ENCODE measurements at regions not wholly inside any gene's neighbourhood (a gene's known extent, or its start where the extent isn't known, plus 50 kb on each side); places are given as distances from the start of the nearest gene placed in this dataset.

- TF ChIP-seq, protein P1, sequence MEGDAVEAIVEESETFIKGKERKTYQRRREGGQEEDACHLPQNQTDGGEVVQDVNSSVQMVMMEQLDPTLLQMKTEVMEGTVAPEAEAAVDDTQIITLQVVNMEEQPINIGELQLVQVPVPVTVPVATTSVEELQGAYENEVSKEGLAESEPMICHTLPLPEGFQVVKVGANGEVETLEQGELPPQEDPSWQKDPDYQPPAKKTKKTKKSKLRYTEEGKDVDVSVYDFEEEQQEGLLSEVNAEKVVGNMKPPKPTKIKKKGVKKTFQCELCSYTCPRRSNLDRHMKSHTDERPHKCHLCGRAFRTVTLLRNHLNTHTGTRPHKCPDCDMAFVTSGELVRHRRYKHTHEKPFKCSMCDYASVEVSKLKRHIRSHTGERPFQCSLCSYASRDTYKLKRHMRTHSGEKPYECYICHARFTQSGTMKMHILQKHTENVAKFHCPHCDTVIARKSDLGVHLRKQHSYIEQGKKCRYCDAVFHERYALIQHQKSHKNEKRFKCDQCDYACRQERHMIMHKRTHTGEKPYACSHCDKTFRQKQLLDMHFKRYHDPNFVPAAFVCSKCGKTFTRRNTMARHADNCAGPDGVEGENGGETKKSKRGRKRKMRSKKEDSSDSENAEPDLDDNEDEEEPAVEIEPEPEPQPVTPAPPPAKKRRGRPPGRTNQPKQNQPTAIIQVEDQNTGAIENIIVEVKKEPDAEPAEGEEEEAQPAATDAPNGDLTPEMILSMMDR (IDR thresholded peaks at IDR 0.05) = no peak
- no peak for TF ChIP-seq ZFX (IDR thresholded peaks at IDR 0.05; ENCODE audit: borderline replicate concordance)
Observed at GRCh38 chr4:101678180-101678579, 112.3 kb upstream of the BANK1 start.
